Stomach smooth muscle (tissue), 2 donors: ENCODE measurements at regions not wholly inside any gene's neighbourhood (a gene's known extent, or its start where the extent isn't known, plus 50 kb on each side); places are given as distances from the start of the nearest gene placed in this dataset.

Experiments used
- H3K27ac ChIP-seq: one replicate; pipeline ENCODE4 v1.7.0; 2013; ENCODE audit warnings: mild to moderate bottlenecking, low read length, inconsistent platforms
- H3K27me3 ChIP-seq, 2 donors: one replicate each; pipeline ENCODE4 v1.7.0; 2013; ENCODE audit warnings: low read length in 2 of 2; ENCODE audit not compliant: insufficient read depth in 2 of 2, control insufficient read depth in 1 of 2
- H3K36me3 ChIP-seq, 2 donors: one replicate each; pipeline ENCODE4 v1.7.0; 2013; ENCODE audit warnings: low read length in 2 of 2; ENCODE audit not compliant: control insufficient read depth in 2 of 2, insufficient read depth in 2 of 2
- H3K4me1 ChIP-seq: one replicate; pipeline ENCODE4 v1.7.0; 2013; ENCODE audit warnings: low read length; ENCODE audit not compliant: control insufficient read depth, insufficient read depth
- H3K4me3 ChIP-seq, 2 donors: one replicate each; pipeline ENCODE4 v1.7.0; 2013; ENCODE audit warnings: low read length in 2 of 2
- H3K9ac ChIP-seq, 2 donors: one replicate each; pipeline ENCODE4 v1.7.0; 2013; ENCODE audit warnings: low read length in 2 of 2, mild to moderate bottlenecking in 1 of 2
- H3K9me3 ChIP-seq, 2 donors: one replicate each; pipeline ENCODE4 v1.7.0; 2013; ENCODE audit warnings: low read length in 2 of 2; ENCODE audit not compliant: control insufficient read depth in 2 of 2
- donor health status: healthy.
- donor health status: Pancreatic carcinoma.

- no peak overlapping the region for H3K4me3 ChIP-seq
- peaks cover 0 to 2% of the 10 kb centered on the region in 2 donors for H3K27me3 ChIP-seq
- H3K27ac ChIP-seq, result no peak overlapping the region
- no peaks in the 10 kb centered on the region for H3K4me1 ChIP-seq
- no peaks in the 10 kb centered on the region for H3K9me3 ChIP-seq
- H3K36me3 ChIP-seq, result no peaks in the 10 kb centered on the region
- H3K9ac ChIP-seq, result no peak overlapping the region
Observed at GRCh38 chr18:76203552-76203951, 291.5 kb downstream of the ZNF516 start.

- H3K9me3 ChIP-seq, result no peaks in the 10 kb centered on the region
- no peaks in the 10 kb centered on the region for H3K4me1 ChIP-seq
- no peaks in the 10 kb centered on the region for H3K27me3 ChIP-seq
- no peak overlapping the region for H3K27ac ChIP-seq
- H3K9ac ChIP-seq, result no peak overlapping the region
- no peaks in the 10 kb centered on the region for H3K36me3 ChIP-seq
- H3K4me3 ChIP-seq, result no peak overlapping the region
Observed at GRCh38 chr18:76202322-76202721, 292.7 kb downstream of the ZNF516 start.

GRCh38 chr18:76195601-76196000 is 299.4 kb downstream of the ZNF516 start:
- H3K27ac ChIP-seq, result no peak overlapping the region
- peaks cover 6 to 8% of the 10 kb centered on the region in 2 donors for H3K9me3 ChIP-seq
- no peak overlapping the region for H3K9ac ChIP-seq
- no peaks in the 10 kb centered on the region for H3K27me3 ChIP-seq
- H3K4me1 ChIP-seq, result no peaks in the 10 kb centered on the region
- no peaks in the 10 kb centered on the region for H3K36me3 ChIP-seq
- H3K4me3 ChIP-seq, result no peak overlapping the region

- Histone ChIP-seq H3K4me1 (no peaks in the 10 kb centered on the region), H3K9ac (no peak overlapping the region), H3K4me3 (no peak overlapping the region), H3K36me3 (no peaks in the 10 kb centered on the region), H3K9me3 (peaks cover 0 to 9% of the 10 kb centered on the region in 2 donors), H3K27ac (no peak overlapping the region), H3K27me3 (no peaks in the 10 kb centered on the region)
Observed at GRCh38 chr18:76188097-76188496, 306.9 kb downstream of the ZNF516 start.

- Histone ChIP-seq H3K9ac (no peak overlapping the region), H3K4me1 (no peaks in the 10 kb centered on the region), H3K27ac (no peak overlapping the region), H3K9me3 (no peaks in the 10 kb centered on the region), H3K36me3 (no peaks in the 10 kb centered on the region), H3K27me3 (no peaks in the 10 kb centered on the region), H3K4me3 (no peak overlapping the region)
Observed at GRCh38 chr18:76179257-76179656, 315.8 kb downstream of the ZNF516 start.

GRCh38 chr18:76177160-76177559 is 317.9 kb downstream of the ZNF516 start:
- Histone ChIP-seq H3K27ac (no peak overlapping the region), H3K9me3 (no peaks in the 10 kb centered on the region), H3K27me3 (no peaks in the 10 kb centered on the region), H3K9ac (no peak overlapping the region), H3K4me3 (no peak overlapping the region), H3K36me3 (no peaks in the 10 kb centered on the region), H3K4me1 (no peaks in the 10 kb centered on the region)

- Histone ChIP-seq H3K27ac (no peak overlapping the region), H3K36me3 (no peaks in the 10 kb centered on the region), H3K4me1 (no peaks in the 10 kb centered on the region), H3K9me3 (no peaks in the 10 kb centered on the region), H3K4me3 (no peak overlapping the region), H3K9ac (no peak overlapping the region), H3K27me3 (no peaks in the 10 kb centered on the region)
Observed at GRCh38 chr18:76174451-76174850, 320.6 kb downstream of the ZNF516 start.

GRCh38 chr18:76169733-76170132 is 325.3 kb downstream of the ZNF516 start:
- Histone ChIP-seq H3K9ac (no peak overlapping the region), H3K4me3 (no peak overlapping the region), H3K36me3 (no peaks in the 10 kb centered on the region), H3K9me3 (no peaks in the 10 kb centered on the region), H3K27me3 (no peaks in the 10 kb centered on the region), H3K27ac (no peak overlapping the region), H3K4me1 (no peaks in the 10 kb centered on the region)

GRCh38 chr18:76167845-76168621 is 327.0 kb downstream of the ZNF516 start:
- Histone ChIP-seq H3K27me3 (no peaks in the 10 kb centered on the region), H3K4me1 (no peaks in the 10 kb centered on the region), H3K4me3 (no peak overlapping the region), H3K27ac (no peak overlapping the region), H3K9ac (no peak overlapping the region), H3K36me3 (no peaks in the 10 kb centered on the region), H3K9me3 (no peaks in the 10 kb centered on the region)

GRCh38 chr18:76167410-76167809 is 327.6 kb downstream of the ZNF516 start:
- no peaks in the 10 kb centered on the region for H3K9me3 ChIP-seq
- no peak overlapping the region for H3K27ac ChIP-seq
- H3K4me1 ChIP-seq, result no peaks in the 10 kb centered on the region
- no peak overlapping the region for H3K4me3 ChIP-seq
- no peak overlapping the region for H3K9ac ChIP-seq
- H3K36me3 ChIP-seq, result no peaks in the 10 kb centered on the region
- peaks cover 0 to 2% of the 10 kb centered on the region in 2 donors for H3K27me3 ChIP-seq

GRCh38 chr18:76162886-76163285 is 332.2 kb downstream of the ZNF516 start:
- no peak overlapping the region for H3K9ac ChIP-seq
- peaks cover 0 to 2% of the 10 kb centered on the region in 2 donors for H3K27me3 ChIP-seq
- no peak overlapping the region for H3K27ac ChIP-seq
- H3K4me1 ChIP-seq, result no peaks in the 10 kb centered on the region
- H3K9me3 ChIP-seq, result no peaks in the 10 kb centered on the region
- H3K36me3 ChIP-seq, result no peaks in the 10 kb centered on the region
- no peak overlapping the region for H3K4me3 ChIP-seq
